ENCODE measurements at regions not wholly inside any gene's neighbourhood (a gene's known extent, or its start where the extent isn't known, plus 50 kb on each side); places are given as distances from the start of the nearest gene placed in this dataset.

GRCh38 chr6:104621396-104621795 lies 238.3 kb downstream of the HACE1 start:
- TF ChIP-seq, protein P1, sequence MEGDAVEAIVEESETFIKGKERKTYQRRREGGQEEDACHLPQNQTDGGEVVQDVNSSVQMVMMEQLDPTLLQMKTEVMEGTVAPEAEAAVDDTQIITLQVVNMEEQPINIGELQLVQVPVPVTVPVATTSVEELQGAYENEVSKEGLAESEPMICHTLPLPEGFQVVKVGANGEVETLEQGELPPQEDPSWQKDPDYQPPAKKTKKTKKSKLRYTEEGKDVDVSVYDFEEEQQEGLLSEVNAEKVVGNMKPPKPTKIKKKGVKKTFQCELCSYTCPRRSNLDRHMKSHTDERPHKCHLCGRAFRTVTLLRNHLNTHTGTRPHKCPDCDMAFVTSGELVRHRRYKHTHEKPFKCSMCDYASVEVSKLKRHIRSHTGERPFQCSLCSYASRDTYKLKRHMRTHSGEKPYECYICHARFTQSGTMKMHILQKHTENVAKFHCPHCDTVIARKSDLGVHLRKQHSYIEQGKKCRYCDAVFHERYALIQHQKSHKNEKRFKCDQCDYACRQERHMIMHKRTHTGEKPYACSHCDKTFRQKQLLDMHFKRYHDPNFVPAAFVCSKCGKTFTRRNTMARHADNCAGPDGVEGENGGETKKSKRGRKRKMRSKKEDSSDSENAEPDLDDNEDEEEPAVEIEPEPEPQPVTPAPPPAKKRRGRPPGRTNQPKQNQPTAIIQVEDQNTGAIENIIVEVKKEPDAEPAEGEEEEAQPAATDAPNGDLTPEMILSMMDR (IDR thresholded peaks at IDR 0.05; ENCODE audit: borderline replicate concordance, extremely low read depth, insufficient read depth) = no peak
- Histone ChIP-seq H3K36me3 (ENCODE audit: control insufficient read depth in 2 of 3, insufficient read depth in 3 of 3, low read length in 3 of 3) (no peaks in the 10 kb centered on the region), H3K9me3 (ENCODE audit: control insufficient read depth in 2 of 3, insufficient read depth in 1 of 3, low read length in 3 of 3) (no peaks in the 10 kb centered on the region), H3K9ac (ENCODE audit: low read length in 3 of 3) (no peak overlapping the region), H3K4me1 (ENCODE audit: control insufficient read depth in 2 of 3, insufficient read depth in 2 of 3, low read depth in 1 of 3, low read length in 3 of 3) (peaks cover 0 to 3% (median 0%) of the 10 kb centered on the region in 3 donors), H3K27me3 (ENCODE audit: control insufficient read depth, insufficient read depth, low read length) (no peaks in the 10 kb centered on the region), H3K4me3 (ENCODE audit: low read length in 3 of 3) (no peak overlapping the region), H3K27ac (ENCODE audit: low read depth in 2 of 2, low read length in 2 of 2) (no peak overlapping the region)
- DNase-seq (no peak), FAIRE-seq (no peak)
- intact Hi-C loops (cut with DNase I) = no loop called here

- no peaks in the 10 kb centered on the region for H3K27me3 ChIP-seq (ENCODE audit: control insufficient read depth, insufficient read depth, low read length)
- TF ChIP-seq, protein P1 (IDR thresholded peaks at IDR 0.05; ENCODE audit: borderline replicate concordance, extremely low read depth, insufficient read depth) = no peak
- H3K36me3 ChIP-seq (ENCODE audit: control insufficient read depth in 2 of 3, insufficient read depth in 3 of 3, low read length in 3 of 3) = no peaks in the 10 kb centered on the region
- H3K9me3 ChIP-seq (ENCODE audit: control insufficient read depth in 2 of 3, insufficient read depth in 1 of 3, low read length in 3 of 3) = no peaks in the 10 kb centered on the region
- intact Hi-C loops (cut with DNase I) = no loop called here
- H3K9ac ChIP-seq (ENCODE audit: low read length in 3 of 3) = no peak overlapping the region
- DNase-seq (no peak), FAIRE-seq (no peak)
- H3K4me3 ChIP-seq (ENCODE audit: low read length in 3 of 3) = no peak overlapping the region
- H3K27ac ChIP-seq (ENCODE audit: low read depth in 2 of 2, low read length in 2 of 2) = no peak overlapping the region
- H3K4me1 ChIP-seq (ENCODE audit: control insufficient read depth in 2 of 3, insufficient read depth in 2 of 3, low read depth in 1 of 3, low read length in 3 of 3) = peaks cover 0 to 3% (median 0%) of the 10 kb centered on the region in 3 donors
Measured at GRCh38 chr6:104617591-104617990, 242.1 kb downstream of the HACE1 start.

DNA sequence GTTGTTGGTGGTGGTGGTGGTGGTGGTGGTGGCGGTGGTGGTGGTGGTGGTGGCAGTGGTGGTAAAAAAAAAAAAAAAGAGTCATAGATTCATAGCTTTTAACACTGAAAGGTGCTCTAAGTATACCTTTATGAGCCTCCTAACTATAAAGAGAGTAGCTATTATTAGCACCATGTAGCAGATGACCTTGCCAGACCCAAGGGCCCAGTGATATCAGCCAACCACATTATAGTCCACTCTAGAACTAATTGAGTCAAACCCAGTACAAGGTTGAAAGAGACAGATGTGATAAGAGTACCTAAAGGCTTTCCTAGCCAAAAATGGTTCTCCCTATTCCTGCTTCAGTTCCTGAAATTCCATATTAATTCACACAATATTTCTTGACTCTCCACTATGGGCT lies 245.3 kb downstream of the HACE1 start:
- FAIRE-seq = no peak
- intact Hi-C loops (cut with DNase I) = no loop called here

More for the DNA sequence above, 245.3 kb downstream of the HACE1 start:
- Histone ChIP-seq H3K9ac (ENCODE audit: low read length in 3 of 3) (no peak overlapping the region), H3K4me3 (ENCODE audit: low read length in 3 of 3) (no peak overlapping the region), H3K4me1 (ENCODE audit: control insufficient read depth in 2 of 3, insufficient read depth in 2 of 3, low read depth in 1 of 3, low read length in 3 of 3) (no peaks in the 10 kb centered on the region), H3K27me3 (ENCODE audit: control insufficient read depth, insufficient read depth, low read length) (no peaks in the 10 kb centered on the region), H3K9me3 (ENCODE audit: control insufficient read depth in 2 of 3, insufficient read depth in 1 of 3, low read length in 3 of 3) (no peaks in the 10 kb centered on the region), H3K27ac (ENCODE audit: low read depth in 2 of 2, low read length in 2 of 2) (no peak overlapping the region), H3K36me3 (ENCODE audit: control insufficient read depth in 2 of 3, insufficient read depth in 3 of 3, low read length in 3 of 3) (no peaks in the 10 kb centered on the region)
- TF ChIP-seq, protein P1 (IDR thresholded peaks at IDR 0.05; ENCODE audit: borderline replicate concordance, extremely low read depth, insufficient read depth) = no peak
- DNase-seq = no peak
